Bronchial epithelial cell (primary cell): ENCODE measurements at regions not wholly inside any gene's neighbourhood (a gene's known extent, or its start where the extent isn't known, plus 50 kb on each side); places are given as distances from the start of the nearest gene placed in this dataset.

ENCODE experiments used
- DNase-seq: peaks from one replicate; pipeline ENCODE4 v3.0.0-alpha.2; 2010; ENCODE audit warnings: low read depth
- FAIRE-seq: peaks from 2 replicates; lab custom pipeline; 2011; peaks lifted over from hg19 to GRCh38; lab: Jason Lieb, UNC
- H3K27me3 ChIP-seq: 2 replicates; pipeline ENCODE4 v1.5.1; 2011; ENCODE audit warnings: low read length; ENCODE audit not compliant: control insufficient read depth, insufficient read depth
- H3K36me3 ChIP-seq: 2 replicates; pipeline ENCODE4 v1.5.1; 2011; ENCODE audit warnings: low read length; ENCODE audit not compliant: control insufficient read depth, insufficient read depth
- H3K4me3 ChIP-seq: 2 replicates; pipeline ENCODE4 v1.5.1; 2011; ENCODE audit warnings: mild to moderate bottlenecking, low read depth, low read length, control low read depth
- CTCF ChIP-seq: IDR thresholded peaks from 2 replicates; pipeline ENCODE4 v1.5.1; 2011; ENCODE audit warnings: mild to moderate bottlenecking, moderate library complexity, low read length, control low read depth, inconsistent platforms; ENCODE audit not compliant: insufficient read depth, severe bottlenecking

GRCh38 chr15:94041746-94042145 is 189.6 kb upstream of the MCTP2 start:
- FAIRE-seq (no peak), DNase-seq (no peak)
- TF ChIP-seq CTCF: no peak
- Histone ChIP-seq H3K4me3 (no peak overlapping the region), H3K27me3 (no peaks in the 10 kb centered on the region), H3K36me3 (no peaks in the 10 kb centered on the region)

- no peak for FAIRE-seq
- DNase-seq: no peak
- Histone ChIP-seq H3K27me3 (no peaks in the 10 kb centered on the region), H3K36me3 (no peaks in the 10 kb centered on the region), H3K4me3 (no peak overlapping the region)
- TF ChIP-seq CTCF: no peak
These were observed 190.7 kb upstream of the MCTP2 start for GRCh38 chr15:94040541-94041248.

GRCh38 chr15:94036156-94036555 is 195.2 kb upstream of the MCTP2 start:
- Histone ChIP-seq H3K36me3 (no peaks in the 10 kb centered on the region), H3K27me3 (no peaks in the 10 kb centered on the region), H3K4me3 (no peak overlapping the region)
- no peak for FAIRE-seq
- no peak for DNase-seq
- no peak for TF ChIP-seq CTCF

- Histone ChIP-seq H3K36me3 (no peaks in the 10 kb centered on the region), H3K27me3 (no peaks in the 10 kb centered on the region), H3K4me3 (no peak overlapping the region)
- no peak for TF ChIP-seq CTCF
- DNase-seq: no peak
- FAIRE-seq: no peak
These were observed 197.7 kb upstream of the MCTP2 start for GRCh38 chr15:94033683-94034020.

GRCh38 chr15:94033014-94033682 is 198.2 kb upstream of the MCTP2 start:
- Histone ChIP-seq H3K4me3 (no peak overlapping the region), H3K36me3 (no peaks in the 10 kb centered on the region), H3K27me3 (no peaks in the 10 kb centered on the region)
- DNase-seq: no peak
- no peak for TF ChIP-seq CTCF
- no peak for FAIRE-seq

- no peaks in the 10 kb centered on the region for H3K27me3 ChIP-seq
- H3K36me3 ChIP-seq: no peaks in the 10 kb centered on the region
- TF ChIP-seq CTCF: no peak
- FAIRE-seq: no peak
- no peak overlapping the region for H3K4me3 ChIP-seq
- DNase-seq: no peak
These were observed 198.8 kb upstream of the MCTP2 start for GRCh38 chr15:94032571-94032970.
